OCI-LY7 (cell line): ENCODE measurements at regions not wholly inside any gene's neighbourhood (a gene's known extent, or its start where the extent isn't known, plus 50 kb on each side); places are given as distances from the start of the nearest gene placed in this dataset.

ENCODE experiments used
- BruUV-seq: library from RNA; stranded (reverse); fragments of 400-500 nt; replicated peaks from 2 replicates; lab custom pipeline; 2021; lab: Mats Ljungman, UMichigan
- CTCF ChIA-PET: fragments of 300-600 bp; sonication (Branson Sonifier 250); formaldehyde crosslinking; loops from one replicate; lab custom pipeline; 2022; ENCODE audit warnings: antibody characterized with exemption; ENCODE audit not compliant: unreplicated experiment; lab: Charles Lee
- POLR2A ChIA-PET: fragments of 300-600 bp; sonication (Branson Sonifier 250); formaldehyde crosslinking; loops from one replicate; lab custom pipeline; 2022; ENCODE audit warnings: antibody characterized with exemption; lab: Charles Lee
- DNase-seq: peaks from one replicate; pipeline ENCODE4 v3.0.0-alpha.2; 2015; ENCODE audit warnings: low spot score
- H2AFZ ChIP-seq: fragments of 200-600 bp; sonication (generic), shearing (Covaris generic); 2 replicates; pipeline ENCODE4 v1.6.1; 2014; ENCODE audit warnings: mild to moderate bottlenecking, antibody characterized with exemption, low read length, moderate library complexity
- H3K27ac ChIP-seq: fragments of 200-600 bp; sonication (generic); 2 replicates; pipeline ENCODE4 v1.5.1; 2014; ENCODE audit warnings: mixed run types, low read depth, mild to moderate bottlenecking, moderate library complexity, low read length, inconsistent platforms; ENCODE audit not compliant: poor library complexity, severe bottlenecking
- H3K36me3 ChIP-seq: fragments of 200-600 bp; sonication (generic); 2 replicates; pipeline ENCODE4 v1.6.1; 2014; ENCODE audit warnings: mild to moderate bottlenecking, antibody characterized with exemption, low read length, moderate library complexity, mixed read lengths; ENCODE audit not compliant: insufficient read depth
- H3K4me1 ChIP-seq: fragments of 200-600 bp; sonication (generic); 2 replicates; pipeline ENCODE4 v1.5.1; 2014; ENCODE audit warnings: mild to moderate bottlenecking, low read length; ENCODE audit not compliant: insufficient read depth, poor library complexity, severe bottlenecking
- H3K4me2 ChIP-seq: fragments of 200-600 bp; sonication (generic); 2 replicates; pipeline ENCODE4 v1.6.1; 2014; ENCODE audit warnings: mild to moderate bottlenecking, low read length
- H3K4me3 ChIP-seq: fragments of 200-600 bp; sonication (generic); 2 replicates; pipeline ENCODE4 v1.5.1; 2014; ENCODE audit warnings: mild to moderate bottlenecking, low read depth, low read length; ENCODE audit not compliant: poor library complexity, severe bottlenecking
- H3K79me2 ChIP-seq: fragments of 200-600 bp; sonication (generic); 2 replicates; pipeline ENCODE4 v1.6.1; 2016; ENCODE audit warnings: low read depth, mild to moderate bottlenecking, low read length, moderate library complexity, mixed read lengths; ENCODE audit not compliant: insufficient read depth
- H3K9me2 ChIP-seq: fragments of 200-600 bp; sonication (generic); 2 replicates; pipeline ENCODE4 v1.6.1; 2016; ENCODE audit warnings: mild to moderate bottlenecking, low read length, mixed read lengths; ENCODE audit not compliant: insufficient read depth
- H3K9me3 ChIP-seq: fragments of 200-600 bp; sonication (generic); 2 replicates; pipeline ENCODE4 v1.6.1; 2014; ENCODE audit warnings: mild to moderate bottlenecking, mixed run types, low read length, mixed read lengths
- H4K20me1 ChIP-seq: fragments of 200-600 bp; sonication (generic); 2 replicates; pipeline ENCODE4 v1.6.1; 2014; ENCODE audit warnings: mild to moderate bottlenecking, antibody characterized with exemption, low read length, moderate library complexity, mixed read lengths; ENCODE audit not compliant: insufficient read depth
- CTCF ChIP-seq: fragments of 200-600 bp; sonication (generic); conservative IDR thresholded peaks from 2 replicates; pipeline ENCODE4 v1.5.1; 2014; ENCODE audit warnings: mild to moderate bottlenecking, antibody characterized with exemption, low read length, moderate library complexity, mixed read lengths
- EZH2phosphoT487 ChIP-seq: fragments of 200-600 bp; sonication (generic); IDR thresholded peaks from 2 replicates; pipeline ENCODE4 v1.6.1; 2018; ENCODE audit warnings: low read depth, borderline replicate concordance, mild to moderate bottlenecking, mixed run types, antibody characterized with exemption, low read length, moderate library complexity, mixed read lengths
- intact Hi-C: fragments of 100-400 bp; cut with micrococcal nuclease; formaldehyde crosslinking; loops from one replicate; pipeline ENCODE4 v1.10.0; 2022; ENCODE audit not compliant: unreplicated experiment

- Histone ChIP-seq H3K4me2 (no peak overlapping the region), H3K9me3 (no peaks in the 10 kb centered on the region), H2AFZ (no peak overlapping the region), H3K79me2 (no peaks in the 10 kb centered on the region), H3K4me1 (no peaks in the 10 kb centered on the region), H3K4me3 (no peak overlapping the region), H4K20me1 (no peaks in the 10 kb centered on the region), H3K27ac (no peak overlapping the region), H3K36me3 (no peaks in the 10 kb centered on the region), H3K9me2 (no peaks in the 10 kb centered on the region)
- POLR2A ChIA-PET = no interaction called here
- CTCF ChIA-PET = no interaction called here
- TF ChIP-seq EZH2phosphoT487 = no peak
- TF ChIP-seq CTCF = no peak
- BruUV-seq = no TSS peak
- intact Hi-C loops = no loop called here
- DNase-seq = no peak
Measured at GRCh38 chrX:25066131-25066530, 50.4 kb upstream of the ARX start.
